Esophagus muscularis mucosa (tissue), 3 donors: ENCODE measurements at regions not wholly inside any gene's neighbourhood (a gene's known extent, or its start where the extent isn't known, plus 50 kb on each side); places are given as distances from the start of the nearest gene placed in this dataset.

Source experiments
- CTCF ChIP-seq, 3 experiments: fragments of 200-600 bp in 2 of 3; fragments of 450-650 bp in 1 of 3; sonication (generic) in 2 of 3; IDR thresholded peaks; one replicate each; pipeline ENCODE4 v1.5.1; 2017 to 2019; ENCODE audit warnings: antibody characterized with exemption in 3 of 3, mild to moderate bottlenecking in 2 of 3, moderate library complexity in 1 of 3
- POLR2A ChIP-seq: fragments of 450-650 bp; IDR thresholded peaks from one replicate; pipeline ENCODE4 v1.6.1; 2017; ENCODE audit warnings: antibody characterized with exemption, moderate library complexity, mild to moderate bottlenecking, low read depth
- POLR2AphosphoS5 ChIP-seq, 2 donors: sonication (generic); formaldehyde crosslinking; IDR thresholded peaks; one replicate each; pipeline ENCODE4 v1.6.1; 2017; ENCODE audit warnings: antibody characterized with exemption in 2 of 2

- TF ChIP-seq CTCF (IDR thresholded peaks at IDR 0.05) (no peak), POLR2A (no peak), POLR2AphosphoS5 (IDR thresholded peaks at IDR 0.05) (no peak)
These were observed 84.5 kb upstream of the PLSCR4 start for GRCh38 chr3:146335386-146335785.
